Smooth muscle cell (in vitro differentiated cells): ENCODE measurements at regions not wholly inside any gene's neighbourhood (a gene's known extent, or its start where the extent isn't known, plus 50 kb on each side); places are given as distances from the start of the nearest gene placed in this dataset.

Source experiments
- DNase-seq: peaks from one replicate; lab custom pipeline; 2025; ENCODE audit not compliant: unreplicated experiment; lab: John Stamatoyannopoulos, UW
- H2AFZ ChIP-seq: fragments of 200-600 bp; sonication (generic); 2 replicates; pipeline ENCODE4 v1.6.0; 2016; ENCODE audit warnings: antibody characterized with exemption, low read depth, mild to moderate bottlenecking
- H3F3A ChIP-seq: fragments of 200-600 bp; sonication (generic); 2 replicates; pipeline ENCODE4 v1.6.0; 2017; ENCODE audit warnings: antibody characterized with exemption, low read depth
- H3K27ac ChIP-seq: fragments of 200-600 bp; sonication (generic); 2 replicates; pipeline ENCODE4 v1.5.1; 2016; ENCODE audit warnings: low read depth, mild to moderate bottlenecking
- H3K27me3 ChIP-seq: fragments of 200-600 bp; sonication (generic); 2 replicates; pipeline ENCODE4 v1.6.1; 2016; ENCODE audit warnings: low read depth, mild to moderate bottlenecking
- H3K36me3 ChIP-seq: fragments of 200-600 bp; sonication (generic); 2 replicates; pipeline ENCODE4 v1.5.1; 2016; ENCODE audit warnings: low read depth
- H3K4me1 ChIP-seq: fragments of 200-600 bp; sonication (generic); 2 replicates; pipeline ENCODE4 v1.5.1; 2016; ENCODE audit warnings: low read depth
- H3K4me2 ChIP-seq: fragments of 200-600 bp; sonication (generic); 2 replicates; pipeline ENCODE4 v1.6.0; 2016; ENCODE audit warnings: mild to moderate bottlenecking
- H3K4me3 ChIP-seq: fragments of 200-600 bp; sonication (generic); 2 replicates; pipeline ENCODE4 v1.5.1; 2016; ENCODE audit warnings: mild to moderate bottlenecking
- H3K79me2 ChIP-seq: fragments of 200-600 bp; sonication (generic); 2 replicates; pipeline ENCODE4 v1.6.0; 2016; ENCODE audit warnings: low read depth, mild to moderate bottlenecking
- H3K9ac ChIP-seq: fragments of 200-600 bp; sonication (generic); 2 replicates; pipeline ENCODE4 v1.6.0; 2016; ENCODE audit warnings: low read depth
- H3K9me3 ChIP-seq: fragments of 200-600 bp; sonication (generic); replicated peaks from 2 replicates; pipeline ENCODE4 v1.5.1; 2016; ENCODE audit warnings: low read depth
- H4K20me1 ChIP-seq: fragments of 200-600 bp; sonication (generic); 2 replicates; pipeline ENCODE4 v1.6.0; 2016; ENCODE audit warnings: low read depth
- WGBS: methylation state at CpG from one replicate; pipeline ENCODE4 v1.1.7; 2016; ENCODE audit warnings: low lambda C conversion rate; 5-methylcytosine and 5-hydroxymethylcytosine counted together
- TF ChIP-seq, protein P1 (sequence below): fragments of 200-600 bp; sonication (generic); IDR thresholded peaks from 2 replicates; pipeline ENCODE4 v1.5.1; 2017; ENCODE audit warnings: borderline replicate concordance, mild to moderate bottlenecking, antibody characterized with exemption; ENCODE audit not compliant: insufficient read depth, poor library complexity, severe bottlenecking

DNA sequence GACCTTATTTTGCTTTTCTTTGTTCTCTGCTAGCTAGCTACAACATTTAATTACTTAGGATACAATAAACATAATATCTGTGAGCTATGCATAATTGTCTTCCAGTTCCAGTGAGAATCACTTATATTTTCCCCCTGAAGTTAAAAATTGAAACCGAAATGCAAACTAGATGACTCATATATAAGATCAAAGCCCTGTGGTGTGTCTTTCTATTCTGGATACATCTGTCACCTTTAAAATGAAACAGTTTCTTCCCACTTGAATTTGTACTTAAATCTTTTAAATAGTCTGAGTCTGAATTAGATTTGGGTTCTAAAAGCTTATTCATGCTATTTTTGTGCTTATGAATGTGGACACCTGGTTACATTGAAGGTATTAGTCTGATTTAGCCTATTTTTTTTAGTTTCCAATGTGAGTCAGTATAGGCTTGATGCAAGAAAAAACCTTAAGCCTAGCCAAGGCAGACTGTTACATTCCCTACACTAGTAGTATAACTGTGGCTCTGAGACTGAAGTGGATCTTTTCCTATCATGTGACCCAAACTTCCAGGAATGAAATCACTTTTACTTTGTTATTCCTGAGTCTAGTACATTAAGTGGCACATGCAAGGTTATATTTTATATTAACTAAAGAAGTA is 703.5 kb upstream of the RGMB start:
- DNase-seq: no peak
- TF ChIP-seq, protein P1, sequence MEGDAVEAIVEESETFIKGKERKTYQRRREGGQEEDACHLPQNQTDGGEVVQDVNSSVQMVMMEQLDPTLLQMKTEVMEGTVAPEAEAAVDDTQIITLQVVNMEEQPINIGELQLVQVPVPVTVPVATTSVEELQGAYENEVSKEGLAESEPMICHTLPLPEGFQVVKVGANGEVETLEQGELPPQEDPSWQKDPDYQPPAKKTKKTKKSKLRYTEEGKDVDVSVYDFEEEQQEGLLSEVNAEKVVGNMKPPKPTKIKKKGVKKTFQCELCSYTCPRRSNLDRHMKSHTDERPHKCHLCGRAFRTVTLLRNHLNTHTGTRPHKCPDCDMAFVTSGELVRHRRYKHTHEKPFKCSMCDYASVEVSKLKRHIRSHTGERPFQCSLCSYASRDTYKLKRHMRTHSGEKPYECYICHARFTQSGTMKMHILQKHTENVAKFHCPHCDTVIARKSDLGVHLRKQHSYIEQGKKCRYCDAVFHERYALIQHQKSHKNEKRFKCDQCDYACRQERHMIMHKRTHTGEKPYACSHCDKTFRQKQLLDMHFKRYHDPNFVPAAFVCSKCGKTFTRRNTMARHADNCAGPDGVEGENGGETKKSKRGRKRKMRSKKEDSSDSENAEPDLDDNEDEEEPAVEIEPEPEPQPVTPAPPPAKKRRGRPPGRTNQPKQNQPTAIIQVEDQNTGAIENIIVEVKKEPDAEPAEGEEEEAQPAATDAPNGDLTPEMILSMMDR: no peak
- Histone ChIP-seq H3K27me3 (no peaks in the 10 kb centered on the region), H3F3A (no peaks in the 10 kb centered on the region), H3K4me2 (no peak overlapping the region), H3K36me3 (no peaks in the 10 kb centered on the region), H3K4me1 (no peaks in the 10 kb centered on the region), H3K4me3 (no peak overlapping the region), H3K79me2 (no peaks in the 10 kb centered on the region), H2AFZ (no peak overlapping the region), H3K27ac (no peak overlapping the region), H3K9me3 (no peaks in the 10 kb centered on the region), H3K9ac (no peak overlapping the region), H4K20me1 (no peaks in the 10 kb centered on the region)
- WGBS: 68% methylated on average over 1 of the region's 1 CpG

DNA sequence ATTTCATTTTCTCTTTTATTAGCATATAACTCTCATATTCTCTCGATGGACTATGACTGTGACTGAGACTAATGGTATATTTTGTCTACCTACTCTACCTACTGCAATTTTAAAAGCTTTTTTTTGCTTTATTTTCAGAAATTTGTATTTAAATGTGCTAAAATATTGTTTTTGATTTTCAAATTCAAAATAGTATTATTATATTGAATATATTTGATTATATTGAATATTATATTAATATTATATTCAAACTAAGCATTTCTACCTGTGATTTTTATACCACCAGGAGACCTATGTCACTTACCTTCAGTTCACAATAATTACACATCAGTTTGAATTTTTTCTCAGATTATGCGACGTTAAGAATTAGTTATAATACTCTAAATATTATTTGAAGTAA is 700.5 kb upstream of the RGMB start:
- Histone ChIP-seq H4K20me1 (no peaks in the 10 kb centered on the region), H3K4me2 (no peak overlapping the region), H3K27me3 (no peaks in the 10 kb centered on the region), H3K9me3 (no peaks in the 10 kb centered on the region), H3K27ac (no peak overlapping the region), H3K9ac (no peak overlapping the region), H3K4me3 (no peak overlapping the region), H2AFZ (no peak overlapping the region), H3K79me2 (no peaks in the 10 kb centered on the region), H3K36me3 (no peaks in the 10 kb centered on the region), H3K4me1 (no peaks in the 10 kb centered on the region), H3F3A (no peaks in the 10 kb centered on the region)
- TF ChIP-seq, protein P1: no peak
- DNase-seq: no peak
- 97% methylated on average over 3 of the region's 3 CpGs for WGBS

DNA sequence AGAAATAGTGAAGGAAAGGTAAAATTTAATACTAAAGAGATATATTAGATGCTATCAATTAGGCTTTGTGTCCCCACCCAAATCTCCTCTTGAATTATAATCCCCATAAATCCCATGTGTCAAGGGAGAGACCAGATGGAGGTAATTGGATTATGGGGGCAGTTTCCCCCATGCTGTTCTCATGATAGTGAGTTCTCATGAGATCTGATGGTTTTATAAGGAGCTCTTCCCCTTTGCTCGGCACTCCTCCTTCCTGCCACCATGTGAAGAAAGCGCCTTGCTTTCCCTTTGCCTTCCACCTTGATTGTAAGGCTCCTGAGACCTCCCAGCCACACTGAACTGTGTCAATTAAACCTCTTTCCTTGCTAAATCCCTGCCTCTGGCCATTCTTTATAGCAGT is 697.0 kb upstream of the RGMB start:
- no peak overlapping the region for H3K27ac ChIP-seq
- no peaks in the 10 kb centered on the region for H3K9me3 ChIP-seq
- no peaks in the 10 kb centered on the region for H4K20me1 ChIP-seq
- no peaks in the 10 kb centered on the region for H3K27me3 ChIP-seq
- 93% methylated on average over 2 of the region's 2 CpGs for WGBS
- H3K4me1 ChIP-seq: no peaks in the 10 kb centered on the region
- no peaks in the 10 kb centered on the region for H3F3A ChIP-seq
- H3K9ac ChIP-seq: no peak overlapping the region
- DNase-seq: no peak
- no peak overlapping the region for H2AFZ ChIP-seq
- TF ChIP-seq, protein P1: no peak
- H3K79me2 ChIP-seq: no peaks in the 10 kb centered on the region
- H3K36me3 ChIP-seq: no peaks in the 10 kb centered on the region
- no peak overlapping the region for H3K4me2 ChIP-seq
- no peak overlapping the region for H3K4me3 ChIP-seq

DNA sequence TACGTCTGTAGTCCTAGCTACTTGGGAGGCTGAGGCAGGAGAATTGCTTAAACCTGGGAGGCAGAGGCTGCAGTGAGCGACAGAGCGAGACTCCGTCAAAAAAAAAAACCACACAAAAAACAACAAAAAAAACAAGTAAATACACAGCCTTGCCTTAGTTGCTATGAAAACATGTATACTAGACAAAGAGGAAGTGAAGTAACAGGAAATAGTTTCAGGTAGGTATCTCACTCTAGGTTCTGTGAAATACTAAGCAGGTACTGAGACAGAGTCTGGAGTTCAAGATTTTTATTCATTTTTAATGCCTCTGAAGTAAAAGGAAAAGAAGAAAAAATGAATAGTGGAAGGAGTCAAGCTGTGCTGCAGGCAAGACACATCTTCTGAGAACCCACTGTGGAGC is 687.9 kb upstream of the RGMB start:
- Histone ChIP-seq H3K4me2 (no peak overlapping the region), H3K36me3 (no peaks in the 10 kb centered on the region), H3K4me1 (no peaks in the 10 kb centered on the region), H2AFZ (no peak overlapping the region), H3K4me3 (no peak overlapping the region), H3K9me3 (no peaks in the 10 kb centered on the region), H3K27ac (no peak overlapping the region), H3K9ac (no peak overlapping the region), H3F3A (no peaks in the 10 kb centered on the region), H3K27me3 (no peaks in the 10 kb centered on the region), H3K79me2 (no peaks in the 10 kb centered on the region), H4K20me1 (no peaks in the 10 kb centered on the region)
- no peak for DNase-seq
- 97% methylated on average over 4 of the region's 4 CpGs for WGBS
- TF ChIP-seq, protein P1: no peak
